ENCODE measurements at regions not wholly inside any gene's neighbourhood (a gene's known extent, or its start where the extent isn't known, plus 50 kb on each side); places are given as distances from the start of the nearest gene placed in this dataset.

DNA sequence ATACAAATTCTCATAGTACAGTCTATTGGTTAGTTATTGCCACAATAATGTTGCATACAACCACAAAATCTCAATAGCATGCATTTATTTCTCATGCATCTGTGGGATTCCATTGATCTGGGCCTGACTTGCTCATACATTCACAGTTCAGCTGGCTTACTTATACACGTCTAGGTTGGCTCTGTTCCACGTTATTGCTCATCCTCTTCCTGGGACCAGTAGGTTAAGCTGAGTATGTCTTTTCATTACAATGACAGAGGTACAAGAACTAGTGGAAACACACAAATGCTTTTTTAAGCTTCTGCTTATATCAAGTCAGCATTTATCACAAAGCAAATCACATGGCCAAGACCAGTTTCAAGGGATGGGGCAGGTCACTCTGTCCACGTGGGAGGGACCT is 485.3 kb upstream of the BTBD3 start:
- TF ChIP-seq, protein P1, sequence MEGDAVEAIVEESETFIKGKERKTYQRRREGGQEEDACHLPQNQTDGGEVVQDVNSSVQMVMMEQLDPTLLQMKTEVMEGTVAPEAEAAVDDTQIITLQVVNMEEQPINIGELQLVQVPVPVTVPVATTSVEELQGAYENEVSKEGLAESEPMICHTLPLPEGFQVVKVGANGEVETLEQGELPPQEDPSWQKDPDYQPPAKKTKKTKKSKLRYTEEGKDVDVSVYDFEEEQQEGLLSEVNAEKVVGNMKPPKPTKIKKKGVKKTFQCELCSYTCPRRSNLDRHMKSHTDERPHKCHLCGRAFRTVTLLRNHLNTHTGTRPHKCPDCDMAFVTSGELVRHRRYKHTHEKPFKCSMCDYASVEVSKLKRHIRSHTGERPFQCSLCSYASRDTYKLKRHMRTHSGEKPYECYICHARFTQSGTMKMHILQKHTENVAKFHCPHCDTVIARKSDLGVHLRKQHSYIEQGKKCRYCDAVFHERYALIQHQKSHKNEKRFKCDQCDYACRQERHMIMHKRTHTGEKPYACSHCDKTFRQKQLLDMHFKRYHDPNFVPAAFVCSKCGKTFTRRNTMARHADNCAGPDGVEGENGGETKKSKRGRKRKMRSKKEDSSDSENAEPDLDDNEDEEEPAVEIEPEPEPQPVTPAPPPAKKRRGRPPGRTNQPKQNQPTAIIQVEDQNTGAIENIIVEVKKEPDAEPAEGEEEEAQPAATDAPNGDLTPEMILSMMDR (IDR thresholded peaks at IDR 0.05): no peak
- no peak for TF ChIP-seq POLR2A (IDR thresholded peaks at IDR 0.05)
